ENCODE measurements at regions not wholly inside any gene's neighbourhood (a gene's known extent, or its start where the extent isn't known, plus 50 kb on each side); places are given as distances from the start of the nearest gene placed in this dataset.

- Histone ChIP-seq H3K9me3 (ENCODE audit: control insufficient read depth in 2 of 3, insufficient read depth in 1 of 3, low read length in 3 of 3) (no peaks in the 10 kb centered on the region), H3K9ac (ENCODE audit: low read length in 3 of 3) (no peak overlapping the region), H3K4me1 (ENCODE audit: control insufficient read depth in 2 of 3, insufficient read depth in 2 of 3, low read depth in 1 of 3, low read length in 3 of 3) (no peaks in the 10 kb centered on the region), H3K27me3 (ENCODE audit: control insufficient read depth, insufficient read depth, low read length) (no peaks in the 10 kb centered on the region), H3K27ac (ENCODE audit: low read depth in 2 of 2, low read length in 2 of 2) (no peak overlapping the region), H3K36me3 (ENCODE audit: control insufficient read depth in 2 of 3, insufficient read depth in 3 of 3, low read length in 3 of 3) (no peaks in the 10 kb centered on the region), H3K4me3 (ENCODE audit: low read length in 3 of 3) (no peak overlapping the region)
- no peak for DNase-seq
- TF ChIP-seq, protein P1, sequence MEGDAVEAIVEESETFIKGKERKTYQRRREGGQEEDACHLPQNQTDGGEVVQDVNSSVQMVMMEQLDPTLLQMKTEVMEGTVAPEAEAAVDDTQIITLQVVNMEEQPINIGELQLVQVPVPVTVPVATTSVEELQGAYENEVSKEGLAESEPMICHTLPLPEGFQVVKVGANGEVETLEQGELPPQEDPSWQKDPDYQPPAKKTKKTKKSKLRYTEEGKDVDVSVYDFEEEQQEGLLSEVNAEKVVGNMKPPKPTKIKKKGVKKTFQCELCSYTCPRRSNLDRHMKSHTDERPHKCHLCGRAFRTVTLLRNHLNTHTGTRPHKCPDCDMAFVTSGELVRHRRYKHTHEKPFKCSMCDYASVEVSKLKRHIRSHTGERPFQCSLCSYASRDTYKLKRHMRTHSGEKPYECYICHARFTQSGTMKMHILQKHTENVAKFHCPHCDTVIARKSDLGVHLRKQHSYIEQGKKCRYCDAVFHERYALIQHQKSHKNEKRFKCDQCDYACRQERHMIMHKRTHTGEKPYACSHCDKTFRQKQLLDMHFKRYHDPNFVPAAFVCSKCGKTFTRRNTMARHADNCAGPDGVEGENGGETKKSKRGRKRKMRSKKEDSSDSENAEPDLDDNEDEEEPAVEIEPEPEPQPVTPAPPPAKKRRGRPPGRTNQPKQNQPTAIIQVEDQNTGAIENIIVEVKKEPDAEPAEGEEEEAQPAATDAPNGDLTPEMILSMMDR (IDR thresholded peaks at IDR 0.05; ENCODE audit: borderline replicate concordance, extremely low read depth, insufficient read depth), result no peak
- FAIRE-seq, result no peak
- intact Hi-C loops (cut with DNase I), result loop anchor here (10.0 kb wide), 1 partner anchor 226 kb away; no protein-coding TSS in a partner anchor
Observed at GRCh38 chr1:245031041-245031440, 123.7 kb upstream of the KIF26B start.

DNA sequence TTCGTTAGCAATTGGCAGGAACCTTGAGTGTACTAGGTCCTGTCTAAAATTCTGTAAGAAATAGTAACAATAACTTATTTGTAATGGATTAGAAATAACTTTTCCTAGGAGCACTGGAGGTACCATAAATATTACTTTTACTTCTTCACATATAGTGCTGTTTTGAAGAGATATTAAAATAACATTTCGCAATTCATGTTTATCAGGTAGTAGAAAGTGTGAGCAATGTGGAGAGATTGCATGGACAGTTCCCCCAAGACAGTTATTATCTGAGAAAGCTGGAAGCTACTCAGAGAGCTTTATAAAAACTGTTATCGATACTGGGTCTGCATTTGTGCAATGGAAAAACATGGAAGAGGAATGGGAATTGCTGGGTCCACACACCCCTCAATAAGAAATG, 128.5 kb upstream of the KIF26B start:
- H3K36me3 ChIP-seq (ENCODE audit: control insufficient read depth in 2 of 3, insufficient read depth in 3 of 3, low read length in 3 of 3), result no peaks in the 10 kb centered on the region
- no peak overlapping the region for H3K27ac ChIP-seq (ENCODE audit: low read depth in 2 of 2, low read length in 2 of 2)
- no peak for DNase-seq
- intact Hi-C loops (cut with DNase I), result no loop called here
- no peak overlapping the region for H3K4me3 ChIP-seq (ENCODE audit: low read length in 3 of 3)
- TF ChIP-seq, protein P1 (IDR thresholded peaks at IDR 0.05; ENCODE audit: borderline replicate concordance, extremely low read depth, insufficient read depth), result no peak
- H3K27me3 ChIP-seq (ENCODE audit: control insufficient read depth, insufficient read depth, low read length), result no peaks in the 10 kb centered on the region
- FAIRE-seq, result no peak
- no peaks in the 10 kb centered on the region for H3K4me1 ChIP-seq (ENCODE audit: control insufficient read depth in 2 of 3, insufficient read depth in 2 of 3, low read depth in 1 of 3, low read length in 3 of 3)
- no peak overlapping the region for H3K9ac ChIP-seq (ENCODE audit: low read length in 3 of 3)
- H3K9me3 ChIP-seq (ENCODE audit: control insufficient read depth in 2 of 3, insufficient read depth in 1 of 3, low read length in 3 of 3), result no peaks in the 10 kb centered on the region

DNA sequence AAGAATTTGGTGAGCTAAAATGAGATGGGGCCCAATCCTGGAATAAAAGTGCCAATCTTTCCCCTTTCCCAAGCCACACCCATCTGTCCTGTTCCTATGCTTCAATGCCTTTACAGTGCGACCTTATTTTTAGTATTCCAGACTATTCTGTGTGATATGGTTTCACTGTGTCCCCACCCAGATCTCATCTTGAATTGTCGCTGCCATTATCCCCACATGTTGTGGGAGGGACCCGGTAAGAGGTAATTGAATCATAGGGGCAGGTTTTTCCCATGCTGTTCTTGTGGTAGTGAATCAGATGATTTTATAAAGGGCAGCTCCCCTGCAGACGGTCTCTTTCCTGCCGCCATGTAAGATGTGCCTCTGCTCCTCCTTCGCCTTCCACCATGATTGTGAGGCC, 129.3 kb upstream of the KIF26B start:
- TF ChIP-seq, protein P1 (IDR thresholded peaks at IDR 0.05; ENCODE audit: borderline replicate concordance, extremely low read depth, insufficient read depth), result no peak
- Histone ChIP-seq H3K27me3 (ENCODE audit: control insufficient read depth, insufficient read depth, low read length) (no peaks in the 10 kb centered on the region), H3K9me3 (ENCODE audit: control insufficient read depth in 2 of 3, insufficient read depth in 1 of 3, low read length in 3 of 3) (no peaks in the 10 kb centered on the region), H3K27ac (ENCODE audit: low read depth in 2 of 2, low read length in 2 of 2) (no peak overlapping the region), H3K4me3 (ENCODE audit: low read length in 3 of 3) (no peak overlapping the region), H3K9ac (ENCODE audit: low read length in 3 of 3) (no peak overlapping the region), H3K36me3 (ENCODE audit: control insufficient read depth in 2 of 3, insufficient read depth in 3 of 3, low read length in 3 of 3) (no peaks in the 10 kb centered on the region), H3K4me1 (ENCODE audit: control insufficient read depth in 2 of 3, insufficient read depth in 2 of 3, low read depth in 1 of 3, low read length in 3 of 3) (no peaks in the 10 kb centered on the region)
- intact Hi-C loops (cut with DNase I), result no loop called here
- FAIRE-seq (no peak), DNase-seq (no peak)

- DNase-seq (no peak), FAIRE-seq (no peak)
- H3K9me3 ChIP-seq (ENCODE audit: control insufficient read depth in 2 of 3, insufficient read depth in 1 of 3, low read length in 3 of 3), result no peaks in the 10 kb centered on the region
- no peaks in the 10 kb centered on the region for H3K36me3 ChIP-seq (ENCODE audit: control insufficient read depth in 2 of 3, insufficient read depth in 3 of 3, low read length in 3 of 3)
- H3K4me3 ChIP-seq (ENCODE audit: low read length in 3 of 3), result no peak overlapping the region
- no peak overlapping the region for H3K9ac ChIP-seq (ENCODE audit: low read length in 3 of 3)
- H3K4me1 ChIP-seq (ENCODE audit: control insufficient read depth in 2 of 3, insufficient read depth in 2 of 3, low read depth in 1 of 3, low read length in 3 of 3), result no peaks in the 10 kb centered on the region
- TF ChIP-seq, protein P1 (IDR thresholded peaks at IDR 0.05; ENCODE audit: borderline replicate concordance, extremely low read depth, insufficient read depth), result no peak
- no peaks in the 10 kb centered on the region for H3K27me3 ChIP-seq (ENCODE audit: control insufficient read depth, insufficient read depth, low read length)
- intact Hi-C loops (cut with DNase I), result no loop called here
- H3K27ac ChIP-seq (ENCODE audit: low read depth in 2 of 2, low read length in 2 of 2), result no peak overlapping the region
Observed at GRCh38 chr1:245023222-245023621, 131.6 kb upstream of the KIF26B start.

Data from kidney (tissue), 13 donors.